ENCODE measurements at regions not wholly inside any gene's neighbourhood (a gene's known extent, or its start where the extent isn't known, plus 50 kb on each side); places are given as distances from the start of the nearest gene placed in this dataset.

DNA sequence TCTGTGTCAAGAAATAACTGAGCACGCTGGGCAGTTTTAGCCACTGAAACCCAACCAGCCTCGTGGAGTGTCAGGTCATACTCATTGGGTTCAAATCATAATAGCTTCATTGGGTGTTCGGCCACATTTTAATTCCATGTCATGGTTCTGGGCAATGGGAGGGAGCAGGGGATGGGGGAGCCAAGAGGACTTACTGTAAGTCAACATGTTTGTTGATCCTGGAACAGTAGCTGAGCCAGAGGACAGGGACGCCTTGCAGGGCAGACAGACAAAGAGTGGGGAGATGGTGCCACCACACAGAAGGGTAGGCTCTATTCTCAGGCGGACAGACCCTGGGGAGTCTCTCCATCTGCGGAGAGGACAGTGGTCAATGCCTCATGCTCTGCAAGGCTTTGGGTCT is 161.1 kb downstream of the ZBTB18 start:
- TF ChIP-seq, protein P1, sequence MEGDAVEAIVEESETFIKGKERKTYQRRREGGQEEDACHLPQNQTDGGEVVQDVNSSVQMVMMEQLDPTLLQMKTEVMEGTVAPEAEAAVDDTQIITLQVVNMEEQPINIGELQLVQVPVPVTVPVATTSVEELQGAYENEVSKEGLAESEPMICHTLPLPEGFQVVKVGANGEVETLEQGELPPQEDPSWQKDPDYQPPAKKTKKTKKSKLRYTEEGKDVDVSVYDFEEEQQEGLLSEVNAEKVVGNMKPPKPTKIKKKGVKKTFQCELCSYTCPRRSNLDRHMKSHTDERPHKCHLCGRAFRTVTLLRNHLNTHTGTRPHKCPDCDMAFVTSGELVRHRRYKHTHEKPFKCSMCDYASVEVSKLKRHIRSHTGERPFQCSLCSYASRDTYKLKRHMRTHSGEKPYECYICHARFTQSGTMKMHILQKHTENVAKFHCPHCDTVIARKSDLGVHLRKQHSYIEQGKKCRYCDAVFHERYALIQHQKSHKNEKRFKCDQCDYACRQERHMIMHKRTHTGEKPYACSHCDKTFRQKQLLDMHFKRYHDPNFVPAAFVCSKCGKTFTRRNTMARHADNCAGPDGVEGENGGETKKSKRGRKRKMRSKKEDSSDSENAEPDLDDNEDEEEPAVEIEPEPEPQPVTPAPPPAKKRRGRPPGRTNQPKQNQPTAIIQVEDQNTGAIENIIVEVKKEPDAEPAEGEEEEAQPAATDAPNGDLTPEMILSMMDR (conservative IDR thresholded peaks at IDR 0.05), result no peak
- no peak for TF ChIP-seq ZFX (IDR thresholded peaks at IDR 0.05)
- H3K27ac ChIP-seq, result no peak overlapping the region

DNA sequence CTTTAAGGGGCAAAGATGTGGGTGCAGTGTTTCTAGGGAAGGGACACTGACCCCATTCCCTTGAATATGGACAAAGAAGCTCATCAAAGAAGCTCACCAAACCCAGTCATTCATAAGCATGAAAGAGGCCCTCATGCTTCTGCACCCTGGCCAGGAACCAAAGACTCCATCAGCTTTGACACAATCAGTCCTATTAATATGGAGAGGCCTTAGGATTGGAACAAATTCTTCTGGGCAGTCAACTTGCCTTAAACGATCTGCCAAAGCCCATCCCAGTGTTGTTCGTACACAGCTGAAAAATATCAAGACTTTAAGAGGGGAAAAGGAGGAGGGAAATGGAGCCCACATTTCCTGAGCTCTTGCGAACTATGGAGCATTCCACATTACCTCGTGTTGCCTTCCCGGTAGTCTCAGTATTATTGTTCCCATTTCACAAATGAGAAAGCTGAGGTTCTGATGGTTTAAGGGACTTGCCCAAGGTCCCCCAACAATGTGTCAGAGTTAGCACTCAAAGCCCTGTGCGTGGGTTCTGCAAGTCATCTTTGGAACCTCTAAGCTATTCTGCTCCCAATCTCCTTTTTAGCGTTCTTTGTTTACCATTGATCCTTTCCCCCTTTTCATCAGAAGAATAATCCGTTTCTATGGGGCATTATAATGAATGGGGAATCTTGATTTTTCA is 161.9 kb downstream of the ZBTB18 start:
- TF ChIP-seq, protein P1 (conservative IDR thresholded peaks at IDR 0.05), result no peak
- no peak for TF ChIP-seq ZFX (IDR thresholded peaks at IDR 0.05)
- H3K27ac ChIP-seq, result no peak overlapping the region

DNA sequence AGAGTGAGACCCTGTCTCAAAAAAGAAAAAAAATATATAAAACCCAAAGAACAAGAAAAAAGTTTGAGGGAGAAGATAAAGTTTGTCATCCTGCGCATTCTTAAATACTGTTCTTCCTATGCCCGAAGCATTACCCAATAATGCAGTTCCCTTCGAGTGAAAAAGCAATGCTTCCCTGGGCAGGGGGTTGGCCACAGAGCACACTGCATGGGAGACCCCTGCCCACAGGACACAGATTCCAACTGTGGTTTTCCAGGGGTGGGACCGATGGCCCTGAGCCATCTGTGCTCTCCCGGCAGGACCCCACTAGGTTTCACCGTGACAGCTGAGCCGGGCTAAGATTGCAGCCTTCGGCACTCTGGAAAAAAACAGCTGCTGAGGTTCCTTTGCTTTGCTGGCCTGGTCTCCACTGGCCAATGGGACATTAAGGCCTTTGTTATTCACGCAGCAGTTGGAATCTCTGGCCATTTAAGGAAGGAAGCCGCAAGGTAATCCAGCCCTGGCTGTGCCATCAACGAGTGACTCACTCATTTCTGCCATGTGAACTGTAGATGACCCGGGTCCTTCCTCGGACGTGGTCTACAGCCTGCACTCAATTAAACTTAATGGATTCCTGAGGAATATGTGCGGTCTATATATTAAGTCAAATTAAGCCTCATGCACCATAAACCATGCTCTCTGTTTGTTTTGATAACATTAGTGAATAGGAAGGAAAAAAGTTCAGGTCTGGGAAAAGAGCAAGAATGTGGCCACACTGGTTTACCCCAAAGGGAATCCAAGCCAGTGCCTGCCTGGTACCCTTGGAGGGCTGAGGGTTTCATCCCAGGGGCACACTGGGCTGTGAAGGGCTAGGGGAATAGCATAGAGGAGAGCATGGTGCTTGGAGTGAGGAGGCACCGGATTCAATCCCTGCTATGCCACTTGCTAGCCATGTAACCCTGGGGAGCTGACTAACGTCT is 163.2 kb downstream of the ZBTB18 start:
- TF ChIP-seq, protein P1 (conservative IDR thresholded peaks at IDR 0.05), result no peak
- no peak for TF ChIP-seq ZFX (IDR thresholded peaks at IDR 0.05)
- H3K27ac ChIP-seq, result no peak overlapping the region

DNA sequence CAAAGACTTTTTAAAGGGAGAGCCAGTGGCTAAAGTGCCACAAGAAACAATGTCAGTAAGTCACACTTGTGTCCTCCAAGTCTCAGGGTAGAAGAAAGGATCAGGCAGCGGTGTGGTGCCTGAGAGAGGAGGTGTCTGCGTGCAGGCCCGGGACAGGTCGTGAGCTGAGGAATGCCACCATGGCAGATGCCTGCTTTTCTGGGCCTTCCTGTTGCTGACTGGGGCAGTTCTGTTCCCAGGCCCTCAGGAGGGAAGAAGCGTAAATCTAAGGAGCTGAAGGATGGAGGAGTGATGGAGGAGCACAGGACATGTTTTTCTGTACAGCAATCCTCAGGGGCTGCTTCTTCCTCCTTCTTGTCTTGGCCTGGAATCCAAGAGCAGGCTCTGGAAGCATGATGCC is 165.8 kb downstream of the ZBTB18 start:
- TF ChIP-seq, protein P1 (conservative IDR thresholded peaks at IDR 0.05), result no peak
- TF ChIP-seq ZFX (IDR thresholded peaks at IDR 0.05), result no peak

DNA sequence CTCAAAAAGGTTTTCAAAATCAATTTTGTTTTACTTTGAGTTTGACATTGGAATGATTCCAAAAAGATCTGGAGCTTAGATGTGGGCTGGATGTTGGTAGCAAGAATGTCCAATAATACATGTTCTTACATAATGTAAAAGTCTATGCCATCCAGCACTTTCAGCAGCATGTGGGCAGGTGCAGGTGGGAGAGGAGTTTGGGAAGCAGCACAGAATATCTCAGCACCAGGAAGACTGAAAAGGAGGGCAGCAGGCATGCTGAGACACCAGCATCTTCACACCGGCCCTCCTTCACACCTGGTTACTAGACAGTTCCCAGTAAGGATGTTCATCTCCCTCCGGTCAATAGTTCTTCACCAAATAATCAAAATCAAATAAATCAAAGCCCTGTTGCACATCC is 166.6 kb downstream of the ZBTB18 start:
- H3K27ac ChIP-seq, result no peak overlapping the region
- TF ChIP-seq ZFX (IDR thresholded peaks at IDR 0.05), result no peak
- TF ChIP-seq, protein P1 (conservative IDR thresholded peaks at IDR 0.05), result no peak

More for the DNA sequence above, 165.8 kb downstream of the ZBTB18 start:
- H3K27ac ChIP-seq, result no peak overlapping the region

DNA sequence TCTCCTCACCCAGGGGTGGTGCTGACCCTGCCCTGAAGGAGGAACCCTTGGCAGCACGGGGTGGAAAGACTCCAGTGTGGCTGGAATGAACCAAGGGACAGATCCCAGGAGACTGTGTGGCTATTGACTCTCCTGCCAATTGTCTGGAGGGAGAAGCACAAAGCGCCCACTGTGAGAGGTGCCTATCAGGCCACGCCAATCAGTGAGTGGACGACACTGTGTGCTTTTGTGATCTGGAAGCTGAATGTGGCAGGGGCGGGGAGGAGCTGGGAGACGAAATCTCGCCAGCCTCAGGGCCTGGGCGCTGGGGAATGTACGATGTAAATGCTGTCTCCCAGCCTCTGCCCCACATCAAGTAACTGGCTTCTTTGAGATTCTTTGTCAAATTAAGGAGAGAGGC is 167.1 kb downstream of the ZBTB18 start:
- H3K27ac ChIP-seq, result no peak overlapping the region
- TF ChIP-seq, protein P1 (conservative IDR thresholded peaks at IDR 0.05), result no peak
- no peak for TF ChIP-seq ZFX (IDR thresholded peaks at IDR 0.05)

DNA sequence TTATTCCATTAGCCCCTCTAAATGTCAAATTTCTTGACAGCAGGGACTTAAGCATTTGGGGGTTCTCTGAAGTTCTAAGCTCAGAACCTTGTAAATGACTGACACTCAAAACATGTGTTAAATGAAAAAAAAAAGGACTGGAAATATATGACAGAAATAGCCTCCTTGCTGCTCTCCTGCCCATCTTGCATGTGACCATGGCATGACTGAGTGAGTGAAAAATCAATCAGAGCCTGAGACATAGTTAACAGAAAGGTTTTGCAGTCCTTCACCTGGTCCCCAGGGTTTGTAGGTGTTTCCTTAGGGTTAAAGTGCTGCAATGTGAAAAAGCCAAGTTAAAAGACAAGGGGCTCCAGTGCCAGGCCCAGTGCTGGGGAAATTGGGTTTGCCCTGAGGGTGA is 168.1 kb downstream of the ZBTB18 start:
- H3K27ac ChIP-seq, result no peak overlapping the region
- TF ChIP-seq ZFX (IDR thresholded peaks at IDR 0.05), result no peak
- TF ChIP-seq, protein P1 (conservative IDR thresholded peaks at IDR 0.05), result no peak

Data from C4-2B (cell line).